Adrenal gland (tissue), 9 donors: ENCODE measurements at regions not wholly inside any gene's neighbourhood (a gene's known extent, or its start where the extent isn't known, plus 50 kb on each side); places are given as distances from the start of the nearest gene placed in this dataset.

Experiments used
- DNase-seq, 7 donors: peaks; one replicate each; pipeline ENCODE4 v3.0.0-alpha.2; 2019 to 2020
- H3K27ac ChIP-seq, 5 donors: fragments of 200-600 bp; sonication (generic) in 4 of 5; 1 replicate in 3 of 5; 2 replicates in 2 of 5; pipeline versions ENCODE4 v1.5.1 to v1.8.0; 2016 to 2020; ENCODE audit warnings: mild to moderate bottlenecking in 1 of 5
- H3K27me3 ChIP-seq: fragments of 200-600 bp; 2 replicates; pipeline ENCODE4 v1.8.0; 2021
- H3K36me3 ChIP-seq, 2 donors: fragments of 200-600 bp; replicated peaks in 1 of 2; 1 replicate in 1 of 2; 2 replicates in 1 of 2; pipeline versions ENCODE4 v1.5.1 to v1.8.0; 2018 to 2022
- H3K4me1 ChIP-seq, 2 donors: fragments of 200-600 bp; replicated peaks in 1 of 2; 1 replicate in 1 of 2; 2 replicates in 1 of 2; pipeline versions ENCODE4 v1.5.1 to v1.8.0; 2018 to 2021
- H3K4me3 ChIP-seq, 4 donors: fragments of 200-600 bp; sonication (generic) in 3 of 4; one replicate each; pipeline ENCODE4 v1.5.1; 2016 to 2018
- H3K9me3 ChIP-seq, 3 donors: fragments of 200-600 bp; sonication (generic) in 1 of 3; replicated peaks in 1 of 3; 1 replicate in 2 of 3; 2 replicates in 1 of 3; pipeline versions ENCODE4 v1.5.1 to v1.8.0; 2016 to 2021
- CTCF ChIP-seq, 6 experiments: fragments of 450-650 bp in 4 of 6; fragments of 200-600 bp in 2 of 6; sonication (generic) in 1 of 6; IDR thresholded peaks; 1 replicate in 5 of 6; 2 replicates in 1 of 6; pipeline versions ENCODE4 v1.5.1 to v1.8.0; 2016 to 2021; ENCODE audit warnings: antibody characterized with exemption in 6 of 6, mild to moderate bottlenecking in 2 of 6, moderate library complexity in 1 of 6
- POLR2A ChIP-seq, 2 donors: fragments of 450-650 bp; IDR thresholded peaks; one replicate each; pipeline ENCODE4 v1.6.1; 2017; ENCODE audit warnings: antibody characterized with exemption in 2 of 2, mild to moderate bottlenecking in 2 of 2, moderate library complexity in 1 of 2
- WGBS, 4 donors: extraction: QIAGEN DNeasy Blood & Tissue Kit in 2 of 4; methylation state at CpG; one replicate each; pipeline versions ENCODE4 v1.1.5 to v1.1.7; 2013 to 2017; 5-methylcytosine and 5-hydroxymethylcytosine counted together
- intact Hi-C, 2 donors: fragments of 100-400 bp; cut with DNase I; formaldehyde crosslinking; loops; one replicate each; pipeline versions ENCODE4 v1.14.1 to v1.15.0; 2022 to 2023
- donor health status: healthy with polysubstance abuse.
- donor health status: Bipolar disorder and iron deficiency.
- donor health status: DM: yes; HTN: yes; CAD: no.
- donor health status: DM: no; HTN: no; CAD: no.
- donor health status: DM: no; HTN: no; CAD: no.

DNA sequence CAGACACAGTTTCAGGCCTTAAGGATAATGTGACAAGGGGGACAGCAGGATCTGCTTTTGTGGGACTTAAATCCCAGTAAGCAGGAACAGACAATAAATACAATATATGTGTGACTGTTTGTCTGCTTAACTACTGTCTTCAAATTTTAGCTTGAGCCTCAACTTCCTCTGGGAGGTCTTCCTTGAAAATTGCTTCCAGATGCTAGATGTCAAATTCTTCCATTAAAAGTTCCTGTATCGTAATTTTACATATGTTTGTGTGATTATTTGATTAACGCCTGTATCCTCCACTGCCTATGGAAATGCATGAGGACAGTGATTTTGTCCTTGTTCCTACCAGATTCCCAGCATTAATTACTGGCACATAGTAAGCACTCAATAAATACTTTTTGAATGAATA, 385.5 kb downstream of the NDFIP2 start:
- H3K27me3 ChIP-seq: no peaks in the 10 kb centered on the region

GRCh38 chr13:79862515-79862914, 381.6 kb downstream of the NDFIP2 start:
- WGBS, 4 donors: 79 to 88% (median 84%) methylated on average over 2 of the region's 2 CpGs
- Histone ChIP-seq H3K27ac (no peak overlapping the region), H3K9me3 (no peaks in the 10 kb centered on the region)

More for the DNA sequence above, 385.5 kb downstream of the NDFIP2 start:
- 80 to 96% (median 81%) methylated on average over 2 of the region's 2 CpGs for WGBS, 4 donors
- no peaks in the 10 kb centered on the region for H3K9me3 ChIP-seq
- H3K4me3 ChIP-seq: no peak overlapping the region
- no peaks in the 10 kb centered on the region for H3K36me3 ChIP-seq
- no peaks in the 10 kb centered on the region for H3K4me1 ChIP-seq
- H3K27ac ChIP-seq: no peak overlapping the region
- no peak for TF ChIP-seq CTCF (IDR thresholded peaks at IDR 0.05)
- TF ChIP-seq POLR2A (IDR thresholded peaks at IDR 0.05): no peak
- intact Hi-C loops: no loop called here
- no peak for DNase-seq

DNA sequence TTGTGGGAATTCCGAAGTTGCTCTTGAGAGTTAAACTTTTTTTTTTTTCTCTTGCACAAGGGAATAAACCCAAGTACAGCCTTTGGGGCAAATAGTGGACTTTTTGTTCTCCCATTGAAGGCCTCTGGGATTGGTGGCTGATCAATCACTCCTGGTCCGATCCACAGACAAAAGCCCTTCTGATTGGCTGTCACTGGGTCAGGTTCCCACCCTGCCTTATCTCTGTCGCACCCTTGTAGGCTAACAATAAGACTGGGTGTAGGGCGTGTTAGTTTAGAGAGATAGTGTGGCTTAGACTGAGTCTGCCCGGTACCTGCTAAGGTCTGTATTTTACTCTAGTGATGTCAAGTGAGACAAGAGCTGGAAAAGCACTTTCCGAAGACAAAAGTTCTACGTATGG, 380.8 kb downstream of the NDFIP2 start:
- Histone ChIP-seq H3K27ac (no peak overlapping the region), H3K36me3 (no peaks in the 10 kb centered on the region), H3K4me3 (no peak overlapping the region), H3K27me3 (no peaks in the 10 kb centered on the region), H3K4me1 (no peaks in the 10 kb centered on the region), H3K9me3 (no peaks in the 10 kb centered on the region)
- DNase-seq: no peak
- 81 to 87% (median 85%) methylated on average over 7 of the region's 7 CpGs for WGBS, 4 donors
- intact Hi-C loops: no loop called here
- TF ChIP-seq CTCF (IDR thresholded peaks at IDR 0.05) (no peak), POLR2A (IDR thresholded peaks at IDR 0.05) (no peak)

More at GRCh38 chr13:79862515-79862914, 381.6 kb downstream of the NDFIP2 start:
- TF ChIP-seq POLR2A (IDR thresholded peaks at IDR 0.05) (no peak), CTCF (IDR thresholded peaks at IDR 0.05) (no peak)
- Histone ChIP-seq H3K27me3 (no peaks in the 10 kb centered on the region), H3K4me3 (no peak overlapping the region), H3K36me3 (no peaks in the 10 kb centered on the region), H3K4me1 (no peaks in the 10 kb centered on the region)
- intact Hi-C loops: no loop called here
- DNase-seq: no peak

GRCh38 chr13:79860791-79861190, 379.8 kb downstream of the NDFIP2 start:
- no peaks in the 10 kb centered on the region for H3K4me1 ChIP-seq
- intact Hi-C loops: no loop called here
- no peaks in the 10 kb centered on the region for H3K27me3 ChIP-seq
- no peaks in the 10 kb centered on the region for H3K36me3 ChIP-seq
- DNase-seq: no peak
- no peaks in the 10 kb centered on the region for H3K9me3 ChIP-seq
- no peak for TF ChIP-seq POLR2A (IDR thresholded peaks at IDR 0.05)
- TF ChIP-seq CTCF (IDR thresholded peaks at IDR 0.05): no peak
- no peak overlapping the region for H3K27ac ChIP-seq
- 82 to 91% (median 84%) methylated on average over 3 of the region's 3 CpGs for WGBS, 4 donors
- no peak overlapping the region for H3K4me3 ChIP-seq
